Testis (tissue), 2 donors: ENCODE measurements at regions not wholly inside any gene's neighbourhood (a gene's known extent, or its start where the extent isn't known, plus 50 kb on each side); places are given as distances from the start of the nearest gene placed in this dataset.
"Not testable (repeated sequence)": the region's sequence is repeated elsewhere in the genome, so short reads cannot be mapped to it uniquely, and the experiment has no call there.

ENCODE experiments used
- POLR2A ChIP-seq: fragments of 450-650 bp; IDR thresholded peaks from one replicate; pipeline ENCODE4 v1.6.1; 2017; ENCODE audit warnings: antibody characterized with exemption, mild to moderate bottlenecking, moderate library complexity
- TF ChIP-seq, protein P1 (sequence below), 3 experiments: fragments of 450-650 bp in 2 of 3; fragments of 200-600 bp in 1 of 3; sonication (generic) in 1 of 3; IDR thresholded peaks; one replicate each; pipeline ENCODE4 v1.5.1; 2016 to 2019; ENCODE audit warnings: antibody characterized with exemption in 3 of 3, mild to moderate bottlenecking in 2 of 3, moderate library complexity in 1 of 3

- TF ChIP-seq, protein P1, sequence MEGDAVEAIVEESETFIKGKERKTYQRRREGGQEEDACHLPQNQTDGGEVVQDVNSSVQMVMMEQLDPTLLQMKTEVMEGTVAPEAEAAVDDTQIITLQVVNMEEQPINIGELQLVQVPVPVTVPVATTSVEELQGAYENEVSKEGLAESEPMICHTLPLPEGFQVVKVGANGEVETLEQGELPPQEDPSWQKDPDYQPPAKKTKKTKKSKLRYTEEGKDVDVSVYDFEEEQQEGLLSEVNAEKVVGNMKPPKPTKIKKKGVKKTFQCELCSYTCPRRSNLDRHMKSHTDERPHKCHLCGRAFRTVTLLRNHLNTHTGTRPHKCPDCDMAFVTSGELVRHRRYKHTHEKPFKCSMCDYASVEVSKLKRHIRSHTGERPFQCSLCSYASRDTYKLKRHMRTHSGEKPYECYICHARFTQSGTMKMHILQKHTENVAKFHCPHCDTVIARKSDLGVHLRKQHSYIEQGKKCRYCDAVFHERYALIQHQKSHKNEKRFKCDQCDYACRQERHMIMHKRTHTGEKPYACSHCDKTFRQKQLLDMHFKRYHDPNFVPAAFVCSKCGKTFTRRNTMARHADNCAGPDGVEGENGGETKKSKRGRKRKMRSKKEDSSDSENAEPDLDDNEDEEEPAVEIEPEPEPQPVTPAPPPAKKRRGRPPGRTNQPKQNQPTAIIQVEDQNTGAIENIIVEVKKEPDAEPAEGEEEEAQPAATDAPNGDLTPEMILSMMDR (IDR thresholded peaks at IDR 0.05) = not testable (repeated sequence)
- not testable (repeated sequence) for TF ChIP-seq POLR2A
Measured at GRCh38 chr2:87692914-87693313, 55.0 kb upstream of the PLGLB2 start.
